ENCODE measurements at regions not wholly inside any gene's neighbourhood (a gene's known extent, or its start where the extent isn't known, plus 50 kb on each side); places are given as distances from the start of the nearest gene placed in this dataset.
A peak's percentile ranks its signal among the peaks of the same experiment; 100 is the strongest.
"Not testable (repeated sequence)": the region's sequence is repeated elsewhere in the genome, so short reads cannot be mapped to it uniquely, and the experiment has no call there.

GRCh38 chr3:40938591-40938990 is 260.7 kb upstream of the CTNNB1 start:
- DNase-seq (ENCODE audit: low read depth) = peak; percentile 34

GRCh38 chr3:40939030-40939740 is 260.1 kb upstream of the CTNNB1 start:
- DNase-seq (ENCODE audit: low read depth) = peak; percentile 79

- peak; percentile 55 for DNase-seq (ENCODE audit: low read depth)
Measured at GRCh38 chr3:40939741-40940130, 259.6 kb upstream of the CTNNB1 start.

GRCh38 chr3:40940651-40941050 is 258.7 kb upstream of the CTNNB1 start:
- DNase-seq (ENCODE audit: low read depth) = no peak

- DNase-seq (ENCODE audit: low read depth) = not testable (repeated sequence)
Measured at GRCh38 chr3:40947022-40947421, 252.3 kb upstream of the CTNNB1 start.

- not testable (repeated sequence) for DNase-seq (ENCODE audit: low read depth)
Measured at GRCh38 chr3:40949347-40949746, 250.0 kb upstream of the CTNNB1 start.

GRCh38 chr3:40951636-40952035 is 247.7 kb upstream of the CTNNB1 start:
- peak; percentile 75 for DNase-seq (ENCODE audit: low read depth)

GRCh38 chr3:40961104-40961857 is 238.0 kb upstream of the CTNNB1 start:
- no peak for DNase-seq (ENCODE audit: low read depth)

GRCh38 chr3:40962721-40963120 is 236.6 kb upstream of the CTNNB1 start:
- DNase-seq (ENCODE audit: low read depth) = no peak

GRCh38 chr3:40968666-40969065 is 230.6 kb upstream of the CTNNB1 start:
- no peak for DNase-seq (ENCODE audit: low read depth)

GRCh38 chr3:40969341-40969740 is 230.0 kb upstream of the CTNNB1 start:
- DNase-seq (ENCODE audit: low read depth) = no peak

- peak; percentile 22 for DNase-seq (ENCODE audit: low read depth)
Measured at GRCh38 chr3:40969756-40970466, 229.4 kb upstream of the CTNNB1 start.

- peak; percentile 98 for DNase-seq (ENCODE audit: low read depth)
Measured at GRCh38 chr3:40971191-40972168, 227.8 kb upstream of the CTNNB1 start.

GRCh38 chr3:40972350-40972749 is 227.0 kb upstream of the CTNNB1 start:
- no peak for DNase-seq (ENCODE audit: low read depth)

GRCh38 chr3:40973141-40973540 is 226.2 kb upstream of the CTNNB1 start:
- DNase-seq (ENCODE audit: low read depth) = no peak

- peak; percentile 20 for DNase-seq (ENCODE audit: low read depth)
Measured at GRCh38 chr3:40975711-40976121, 223.6 kb upstream of the CTNNB1 start.

- DNase-seq (ENCODE audit: low read depth) = no peak
Measured at GRCh38 chr3:40976241-40976640, 223.1 kb upstream of the CTNNB1 start.

- DNase-seq (ENCODE audit: low read depth) = no peak
Measured at GRCh38 chr3:40978442-40978841, 220.9 kb upstream of the CTNNB1 start.

GRCh38 chr3:40979962-40980361 is 219.3 kb upstream of the CTNNB1 start:
- DNase-seq (ENCODE audit: low read depth) = no peak

- DNase-seq (ENCODE audit: low read depth) = no peak
Measured at GRCh38 chr3:40980467-40980866, 218.8 kb upstream of the CTNNB1 start.

GRCh38 chr3:40985195-40985594 is 214.1 kb upstream of the CTNNB1 start:
- no peak for DNase-seq (ENCODE audit: low read depth)
